ENCODE measurements at regions not wholly inside any gene's neighbourhood (a gene's known extent, or its start where the extent isn't known, plus 50 kb on each side); places are given as distances from the start of the nearest gene placed in this dataset.

DNA sequence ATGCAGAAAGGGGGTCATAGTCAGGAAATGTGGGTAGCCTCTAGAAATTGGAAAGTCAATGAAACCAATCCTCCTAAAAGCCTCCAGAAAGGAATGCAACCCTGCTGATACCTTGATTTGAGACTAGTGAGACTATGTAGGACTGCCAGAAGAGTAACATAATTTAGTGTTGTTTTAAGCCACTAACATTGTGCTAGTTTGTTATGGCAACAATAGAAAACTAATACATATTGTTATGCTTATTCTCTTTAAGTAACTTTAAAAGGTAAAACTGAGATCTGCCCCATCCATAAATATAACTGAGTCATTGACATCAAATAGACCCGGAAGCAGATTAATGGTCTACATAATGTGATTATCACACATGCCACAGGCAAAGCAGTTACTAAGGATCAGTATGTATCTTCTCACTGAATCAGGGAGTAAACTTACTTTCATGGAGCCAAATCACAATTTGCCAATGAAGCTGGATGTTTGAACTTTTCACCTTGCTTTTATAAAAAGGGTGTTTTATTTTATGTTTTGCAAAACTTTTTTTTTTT is 146.4 kb upstream of the TMEM106B start:
- TF ChIP-seq, protein P1, sequence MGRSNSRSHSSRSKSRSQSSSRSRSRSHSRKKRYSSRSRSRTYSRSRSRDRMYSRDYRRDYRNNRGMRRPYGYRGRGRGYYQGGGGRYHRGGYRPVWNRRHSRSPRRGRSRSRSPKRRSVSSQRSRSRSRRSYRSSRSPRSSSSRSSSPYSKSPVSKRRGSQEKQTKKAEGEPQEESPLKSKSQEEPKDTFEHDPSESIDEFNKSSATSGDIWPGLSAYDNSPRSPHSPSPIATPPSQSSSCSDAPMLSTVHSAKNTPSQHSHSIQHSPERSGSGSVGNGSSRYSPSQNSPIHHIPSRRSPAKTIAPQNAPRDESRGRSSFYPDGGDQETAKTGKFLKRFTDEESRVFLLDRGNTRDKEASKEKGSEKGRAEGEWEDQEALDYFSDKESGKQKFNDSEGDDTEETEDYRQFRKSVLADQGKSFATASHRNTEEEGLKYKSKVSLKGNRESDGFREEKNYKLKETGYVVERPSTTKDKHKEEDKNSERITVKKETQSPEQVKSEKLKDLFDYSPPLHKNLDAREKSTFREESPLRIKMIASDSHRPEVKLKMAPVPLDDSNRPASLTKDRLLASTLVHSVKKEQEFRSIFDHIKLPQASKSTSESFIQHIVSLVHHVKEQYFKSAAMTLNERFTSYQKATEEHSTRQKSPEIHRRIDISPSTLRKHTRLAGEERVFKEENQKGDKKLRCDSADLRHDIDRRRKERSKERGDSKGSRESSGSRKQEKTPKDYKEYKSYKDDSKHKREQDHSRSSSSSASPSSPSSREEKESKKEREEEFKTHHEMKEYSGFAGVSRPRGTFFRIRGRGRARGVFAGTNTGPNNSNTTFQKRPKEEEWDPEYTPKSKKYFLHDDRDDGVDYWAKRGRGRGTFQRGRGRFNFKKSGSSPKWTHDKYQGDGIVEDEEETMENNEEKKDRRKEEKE (IDR thresholded peaks at IDR 0.05) = no peak
- TF ChIP-seq ATRX (CRISPR knock-in tag; IDR thresholded peaks at IDR 0.05; ENCODE audit: borderline replicate concordance) (no peak), ETV6 (CRISPR knock-in tag; conservative IDR thresholded peaks at IDR 0.05) (no peak)

Measured in HepG2 (cell line).